Peyer's patch (tissue), 4 donors: ENCODE measurements at regions not wholly inside any gene's neighbourhood (a gene's known extent, or its start where the extent isn't known, plus 50 kb on each side); places are given as distances from the start of the nearest gene placed in this dataset.

Experiments
- CTCF ChIP-seq, 6 experiments: fragments of 450-650 bp in 4 of 6; fragments of 200-600 bp in 2 of 6; sonication (generic) in 1 of 6; IDR thresholded peaks; one replicate each; pipeline ENCODE4 v1.5.1; 2017 to 2019; ENCODE audit warnings: antibody characterized with exemption in 6 of 6, mild to moderate bottlenecking in 3 of 6, moderate library complexity in 1 of 6
- POLR2A ChIP-seq, 2 donors: fragments of 450-650 bp; IDR thresholded peaks; one replicate each; pipeline ENCODE4 v1.5.1; 2017; ENCODE audit warnings: antibody characterized with exemption in 2 of 2, mild to moderate bottlenecking in 2 of 2, moderate library complexity in 2 of 2

DNA sequence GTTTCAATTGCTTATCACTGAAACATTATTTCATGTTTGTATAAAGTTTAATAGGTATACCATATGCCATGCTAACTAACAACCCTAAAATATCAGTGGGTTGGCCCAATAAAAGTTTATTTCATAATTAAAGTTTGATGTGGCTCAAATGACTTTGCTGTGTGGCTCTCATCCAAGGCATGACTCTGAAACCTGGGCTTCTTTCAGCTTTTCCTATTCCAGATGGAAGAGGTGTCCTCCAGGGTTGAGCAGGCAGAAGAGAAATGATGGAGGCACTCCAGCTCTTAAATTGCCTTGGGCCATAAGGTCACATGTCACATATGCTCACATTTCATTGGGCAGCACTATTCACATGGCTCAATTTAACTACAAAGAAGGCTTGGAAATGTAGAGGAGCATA is 101.9 kb downstream of the MACIR start:
- TF ChIP-seq POLR2A (IDR thresholded peaks at IDR 0.05) = no peak
- TF ChIP-seq CTCF (IDR thresholded peaks at IDR 0.05) = no peak
